B cell (primary cell): ENCODE measurements at regions not wholly inside any gene's neighbourhood (a gene's known extent, or its start where the extent isn't known, plus 50 kb on each side); places are given as distances from the start of the nearest gene placed in this dataset.

Source experiments
- ATAC-seq: fragments of 200-7000 bp; cut with Tn5 transposase; one replicate; pipeline ENCODE4 v1.10.0; 2021; ENCODE audit warnings: low read depth, mild to moderate bottlenecking, moderate number of reproducible peaks, moderate library complexity
- CTCF ChIA-PET: fragments of 350-600 bp; sonication (Branson Sonifier 250); formaldehyde crosslinking; loops from one replicate; lab custom pipeline; 2021; ENCODE audit warnings: antibody characterized with exemption, inconsistent platforms; lab: Charles Lee
- POLR2A ChIA-PET: fragments of 350-600 bp; sonication (Branson Sonifier 250); formaldehyde crosslinking; loops from one replicate; lab custom pipeline; 2021; ENCODE audit warnings: antibody characterized with exemption; lab: Charles Lee
- DNase-seq: peaks from one replicate; pipeline ENCODE4 v3.0.0; 2013
- H2AFZ ChIP-seq: 2 replicates; pipeline ENCODE4 v1.6.1; 2012; ENCODE audit warnings: mild to moderate bottlenecking, low read depth, low read length; ENCODE audit not compliant: insufficient read depth, poor library complexity, severe bottlenecking
- H3K27ac ChIP-seq, 2 donors: 1 replicate in 1 of 2; 2 replicates in 1 of 2; pipeline ENCODE4 v1.5.1; 2012 to 2013; ENCODE audit warnings: low read length in 2 of 2, mild to moderate bottlenecking in 2 of 2, moderate library complexity in 1 of 2
- H3K27me3 ChIP-seq, 4 experiments: fragments of 200-600 bp in 1 of 4; sonication (generic) in 1 of 4; replicated peaks in 1 of 4; 1 replicate in 2 of 4; 2 replicates in 2 of 4; pipeline versions ENCODE4 v1.6.1 to v1.7.0; 2013 to 2016; ENCODE audit warnings: low read length in 3 of 4, mild to moderate bottlenecking in 2 of 4, mixed read lengths in 1 of 4, moderate library complexity in 1 of 4; ENCODE audit not compliant: insufficient read depth in 4 of 4, control insufficient read depth in 3 of 4; ENCODE audit errors: control extremely low read depth in 1 of 4
- H3K36me3 ChIP-seq, 2 experiments: replicated peaks in 1 of 2; 1 replicate in 1 of 2; 2 replicates in 1 of 2; pipeline versions ENCODE4 v1.6.1 to v1.7.1; 2013; ENCODE audit warnings: low read length in 1 of 2; ENCODE audit not compliant: insufficient read depth in 2 of 2, control insufficient read depth in 1 of 2; ENCODE audit errors: control extremely low read depth in 1 of 2, extremely low read depth in 1 of 2
- H3K4me1 ChIP-seq, 2 donors: fragments of 200-600 bp in 1 of 2; sonication (generic) in 1 of 2; 1 replicate in 1 of 2; 2 replicates in 1 of 2; pipeline versions ENCODE4 v1.5.1 to v1.6.1; 2013 to 2017; ENCODE audit warnings: low read length in 2 of 2; ENCODE audit not compliant: control insufficient read depth in 2 of 2, insufficient read depth in 2 of 2
- H3K4me2 ChIP-seq: replicated peaks from 2 replicates; pipeline ENCODE3; 2012; ENCODE audit warnings: mild to moderate bottlenecking, low read depth, low read length; ENCODE audit not compliant: poor library complexity, severe bottlenecking
- H3K4me3 ChIP-seq, 5 experiments: fragments of 200-600 bp in 1 of 5; sonication (generic) in 1 of 5; 1 replicate in 3 of 5; 2 replicates in 2 of 5; pipeline versions ENCODE4 v1.5.1 to v1.7.0; 2011 to 2016; ENCODE audit warnings: low read length in 4 of 5, mild to moderate bottlenecking in 4 of 5, low read depth in 2 of 5, control low read depth in 1 of 5, moderate library complexity in 1 of 5; ENCODE audit not compliant: insufficient read depth in 1 of 5; ENCODE audit errors: control extremely low read depth in 1 of 5, extremely low read depth in 1 of 5
- H3K79me2 ChIP-seq: fragments of 200-600 bp; sonication (generic); one replicate; pipeline ENCODE4 v1.6.0; 2016; ENCODE audit warnings: low read length; ENCODE audit not compliant: control insufficient read depth, insufficient read depth
- H3K9ac ChIP-seq: fragments of 200-600 bp; sonication (generic); 2 replicates; pipeline ENCODE4 v1.6.1; 2017; ENCODE audit warnings: mild to moderate bottlenecking, low read length, moderate library complexity
- H3K9me3 ChIP-seq, 3 donors: one replicate each; pipeline versions ENCODE4 v1.6.1 to v1.7.1; 2013; ENCODE audit warnings: low read length in 2 of 3; ENCODE audit not compliant: control insufficient read depth in 2 of 3, insufficient read depth in 1 of 3; ENCODE audit errors: control extremely low read depth in 1 of 3
- H4K20me1 ChIP-seq: 2 replicates; pipeline ENCODE4 v1.6.0; 2012; ENCODE audit warnings: mild to moderate bottlenecking, low read length; ENCODE audit not compliant: insufficient read depth, control insufficient read depth, poor library complexity, severe bottlenecking
- H3K27ac Mint-ChIP-seq: one replicate; pipeline ENCODE4 v1.8.0; 2021; ENCODE audit warnings: mixed read lengths
- H3K27me3 Mint-ChIP-seq: one replicate; pipeline ENCODE4 v1.8.0; 2021; ENCODE audit warnings: mixed read lengths
- H3K4me1 Mint-ChIP-seq: one replicate; pipeline ENCODE4 v1.8.0; 2021; ENCODE audit warnings: mixed read lengths
- H3K4me3 Mint-ChIP-seq: one replicate; pipeline ENCODE4 v1.8.0; 2021; ENCODE audit warnings: mixed read lengths
- H3K9me3 Mint-ChIP-seq: one replicate; pipeline ENCODE4 v1.8.0; 2022; ENCODE audit warnings: mixed read lengths; ENCODE audit not compliant: insufficient read depth
- EZH2 ChIP-seq: IDR thresholded peaks from 2 replicates; pipeline ENCODE4 v1.6.1; 2012; ENCODE audit warnings: borderline replicate concordance, low read depth, mild to moderate bottlenecking, moderate library complexity, low read length; ENCODE audit not compliant: insufficient read depth, poor library complexity, severe bottlenecking
- WGBS: methylation state at CpG from one replicate; pipeline ENCODE4 v1.1.5; 2013; ENCODE audit warnings: missing lambda C conversion rate; ENCODE audit not compliant: insufficient coverage; 5-methylcytosine and 5-hydroxymethylcytosine counted together
- intact Hi-C: fragments of 100-400 bp; cut with micrococcal nuclease; formaldehyde crosslinking; loops from one replicate; pipeline ENCODE4 v1.10.0; 2022
- TF ChIP-seq, protein P1 (sequence below): fragments of 200-600 bp; IDR thresholded peaks from one replicate; pipeline ENCODE4 v1.8.0; 2022; ENCODE audit warnings: antibody characterized with exemption, mild to moderate bottlenecking

GRCh38 chr20:50327666-50328065 lies 137.0 kb downstream of the CEBPB start:
- intact Hi-C loops: no loop called here
- ChIA-PET CTCF (interaction anchor here (0.9 kb wide), 1 partner anchor 11 kb away, joined by 3 read pairs; no protein-coding TSS in a partner anchor), POLR2A (no interaction called here)
- no peak overlapping the region for H3K27ac Mint-ChIP-seq
- H4K20me1 ChIP-seq: no peaks in the 10 kb centered on the region
- H3K9me3 Mint-ChIP-seq: peaks cover 5% of the 10 kb centered on the region
- H3K9me3 ChIP-seq: peaks cover 0 to 8% (median 0%) of the 10 kb centered on the region in 3 donors
- H3K4me1 Mint-ChIP-seq: no peaks in the 10 kb centered on the region
- no peak overlapping the region for H3K4me2 ChIP-seq
- H3K27me3 ChIP-seq: peaks cover 0 to 13% (median 9%) of the 10 kb centered on the region in 4 experiments
- H3K9ac ChIP-seq: no peak overlapping the region
- no peaks in the 10 kb centered on the region for H3K4me1 ChIP-seq
- no peak overlapping the region for H3K4me3 Mint-ChIP-seq
- no peak overlapping the region for H3K27ac ChIP-seq
- DNase-seq (no peak), ATAC-seq (no peak)
- H3K27me3 Mint-ChIP-seq: peaks cover 31% of the 10 kb centered on the region
- no peaks in the 10 kb centered on the region for H3K79me2 ChIP-seq
- H2AFZ ChIP-seq: no peak overlapping the region
- no peaks in the 10 kb centered on the region for H3K36me3 ChIP-seq
- TF ChIP-seq EZH2: no peak
- TF ChIP-seq, protein P1, sequence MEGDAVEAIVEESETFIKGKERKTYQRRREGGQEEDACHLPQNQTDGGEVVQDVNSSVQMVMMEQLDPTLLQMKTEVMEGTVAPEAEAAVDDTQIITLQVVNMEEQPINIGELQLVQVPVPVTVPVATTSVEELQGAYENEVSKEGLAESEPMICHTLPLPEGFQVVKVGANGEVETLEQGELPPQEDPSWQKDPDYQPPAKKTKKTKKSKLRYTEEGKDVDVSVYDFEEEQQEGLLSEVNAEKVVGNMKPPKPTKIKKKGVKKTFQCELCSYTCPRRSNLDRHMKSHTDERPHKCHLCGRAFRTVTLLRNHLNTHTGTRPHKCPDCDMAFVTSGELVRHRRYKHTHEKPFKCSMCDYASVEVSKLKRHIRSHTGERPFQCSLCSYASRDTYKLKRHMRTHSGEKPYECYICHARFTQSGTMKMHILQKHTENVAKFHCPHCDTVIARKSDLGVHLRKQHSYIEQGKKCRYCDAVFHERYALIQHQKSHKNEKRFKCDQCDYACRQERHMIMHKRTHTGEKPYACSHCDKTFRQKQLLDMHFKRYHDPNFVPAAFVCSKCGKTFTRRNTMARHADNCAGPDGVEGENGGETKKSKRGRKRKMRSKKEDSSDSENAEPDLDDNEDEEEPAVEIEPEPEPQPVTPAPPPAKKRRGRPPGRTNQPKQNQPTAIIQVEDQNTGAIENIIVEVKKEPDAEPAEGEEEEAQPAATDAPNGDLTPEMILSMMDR: no peak
- WGBS: 69% methylated on average over 1 of the region's 2 CpGs
- no peak overlapping the region for H3K4me3 ChIP-seq

DNA sequence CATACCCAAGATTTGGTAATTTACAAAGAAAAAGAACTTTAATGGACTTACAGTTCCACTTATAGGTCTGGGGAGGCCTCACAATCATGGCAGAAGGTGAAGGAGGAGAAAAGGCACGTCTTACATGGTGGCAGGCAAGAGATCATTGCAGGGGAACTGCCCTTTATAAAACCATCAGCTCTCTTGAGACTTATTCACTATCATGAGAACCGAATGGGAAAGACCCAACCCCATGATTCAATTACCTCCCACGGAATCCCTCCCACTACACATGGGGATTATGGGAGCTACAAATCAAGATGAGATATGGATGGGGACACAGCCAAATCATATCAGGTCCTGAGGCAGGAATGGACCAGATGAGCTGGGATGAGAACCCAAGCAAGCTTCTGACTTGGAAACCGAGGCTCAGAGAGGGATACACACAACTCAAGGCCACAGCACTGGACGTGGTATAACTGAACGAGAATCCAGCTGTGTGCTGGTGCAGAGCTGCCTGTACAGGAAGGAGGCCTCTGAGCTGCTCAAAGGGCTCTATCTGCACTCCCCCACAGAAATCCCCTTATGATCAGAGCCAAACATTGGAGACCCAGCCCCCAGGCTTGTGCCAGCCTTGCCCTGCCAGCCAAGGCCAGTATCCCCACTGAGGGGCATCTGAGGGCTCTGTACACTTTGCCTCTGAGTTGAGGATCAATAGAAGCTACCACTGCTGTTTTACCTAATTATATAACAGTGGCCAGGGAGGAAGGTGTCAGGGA lies 137.8 kb downstream of the CEBPB start:
- Mint-ChIP-seq H3K27ac (no peak overlapping the region), H3K4me3 (no peak overlapping the region), H3K27me3 (peaks cover 29% of the 10 kb centered on the region), H3K4me1 (no peaks in the 10 kb centered on the region), H3K9me3 (peaks cover 5% of the 10 kb centered on the region)
- Histone ChIP-seq H4K20me1 (no peaks in the 10 kb centered on the region), H3K4me3 (no peak overlapping the region), H3K4me2 (no peak overlapping the region), H3K9ac (no peak overlapping the region), H2AFZ (no peak overlapping the region), H3K4me1 (no peaks in the 10 kb centered on the region), H3K27me3 (peaks cover 0 to 13% (median 8%) of the 10 kb centered on the region in 4 experiments), H3K36me3 (no peaks in the 10 kb centered on the region), H3K9me3 (peaks cover 0 to 8% (median 0%) of the 10 kb centered on the region in 3 donors), H3K79me2 (no peaks in the 10 kb centered on the region), H3K27ac (no peak overlapping the region)
- WGBS: 78% methylated on average over 3 of the region's 6 CpGs
- ATAC-seq (no peak), DNase-seq (no peak)
- CTCF ChIA-PET: interaction anchor here (0.9 kb wide), 1 partner anchor 10 kb away, joined by 3 read pairs; no protein-coding TSS in a partner anchor
- intact Hi-C loops: no loop called here
- POLR2A ChIA-PET: no interaction called here
- TF ChIP-seq, protein P1: no peak
- TF ChIP-seq EZH2: no peak
